ENCODE measurements at regions not wholly inside any gene's neighbourhood (a gene's known extent, or its start where the extent isn't known, plus 50 kb on each side); places are given as distances from the start of the nearest gene placed in this dataset.
"Not testable (repeated sequence)": the region's sequence is repeated elsewhere in the genome, so short reads cannot be mapped to it uniquely, and the experiment has no call there.

DNA sequence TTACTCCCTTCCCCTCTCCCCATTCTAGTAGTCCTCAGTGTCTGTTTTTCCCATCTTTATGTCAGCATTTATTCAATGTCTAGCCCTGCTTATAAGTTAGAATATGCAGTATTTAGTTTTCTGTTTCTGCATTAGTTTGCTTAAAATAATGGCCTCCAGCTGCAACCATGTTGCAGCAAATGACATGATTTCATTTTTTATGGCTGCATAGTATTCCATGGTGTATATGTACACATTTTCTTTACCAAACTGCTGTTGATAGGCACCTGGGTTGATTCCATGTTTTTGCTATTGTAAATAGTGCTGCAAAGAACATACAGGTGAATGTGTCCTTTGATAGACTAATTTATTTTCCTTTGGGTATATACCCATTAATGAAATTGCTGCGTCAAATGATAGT, 267.7 kb downstream of the SRGAP2C start:
- H3K4me3 ChIP-seq (ENCODE audit: low read depth, low read length) = no peak overlapping the region
- TF ChIP-seq, protein P1, sequence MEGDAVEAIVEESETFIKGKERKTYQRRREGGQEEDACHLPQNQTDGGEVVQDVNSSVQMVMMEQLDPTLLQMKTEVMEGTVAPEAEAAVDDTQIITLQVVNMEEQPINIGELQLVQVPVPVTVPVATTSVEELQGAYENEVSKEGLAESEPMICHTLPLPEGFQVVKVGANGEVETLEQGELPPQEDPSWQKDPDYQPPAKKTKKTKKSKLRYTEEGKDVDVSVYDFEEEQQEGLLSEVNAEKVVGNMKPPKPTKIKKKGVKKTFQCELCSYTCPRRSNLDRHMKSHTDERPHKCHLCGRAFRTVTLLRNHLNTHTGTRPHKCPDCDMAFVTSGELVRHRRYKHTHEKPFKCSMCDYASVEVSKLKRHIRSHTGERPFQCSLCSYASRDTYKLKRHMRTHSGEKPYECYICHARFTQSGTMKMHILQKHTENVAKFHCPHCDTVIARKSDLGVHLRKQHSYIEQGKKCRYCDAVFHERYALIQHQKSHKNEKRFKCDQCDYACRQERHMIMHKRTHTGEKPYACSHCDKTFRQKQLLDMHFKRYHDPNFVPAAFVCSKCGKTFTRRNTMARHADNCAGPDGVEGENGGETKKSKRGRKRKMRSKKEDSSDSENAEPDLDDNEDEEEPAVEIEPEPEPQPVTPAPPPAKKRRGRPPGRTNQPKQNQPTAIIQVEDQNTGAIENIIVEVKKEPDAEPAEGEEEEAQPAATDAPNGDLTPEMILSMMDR (IDR thresholded peaks at IDR 0.05; ENCODE audit: insufficient read depth, low read length, poor library complexity, severe bottlenecking) = no peak
- DNase-seq (ENCODE audit: low read depth) = no peak
- no peaks in the 10 kb centered on the region for H3K27me3 ChIP-seq (ENCODE audit: control insufficient read depth, insufficient read depth, low read length)
- H3K36me3 ChIP-seq (ENCODE audit: control insufficient read depth, insufficient read depth, low read length) = no peaks in the 10 kb centered on the region

DNA sequence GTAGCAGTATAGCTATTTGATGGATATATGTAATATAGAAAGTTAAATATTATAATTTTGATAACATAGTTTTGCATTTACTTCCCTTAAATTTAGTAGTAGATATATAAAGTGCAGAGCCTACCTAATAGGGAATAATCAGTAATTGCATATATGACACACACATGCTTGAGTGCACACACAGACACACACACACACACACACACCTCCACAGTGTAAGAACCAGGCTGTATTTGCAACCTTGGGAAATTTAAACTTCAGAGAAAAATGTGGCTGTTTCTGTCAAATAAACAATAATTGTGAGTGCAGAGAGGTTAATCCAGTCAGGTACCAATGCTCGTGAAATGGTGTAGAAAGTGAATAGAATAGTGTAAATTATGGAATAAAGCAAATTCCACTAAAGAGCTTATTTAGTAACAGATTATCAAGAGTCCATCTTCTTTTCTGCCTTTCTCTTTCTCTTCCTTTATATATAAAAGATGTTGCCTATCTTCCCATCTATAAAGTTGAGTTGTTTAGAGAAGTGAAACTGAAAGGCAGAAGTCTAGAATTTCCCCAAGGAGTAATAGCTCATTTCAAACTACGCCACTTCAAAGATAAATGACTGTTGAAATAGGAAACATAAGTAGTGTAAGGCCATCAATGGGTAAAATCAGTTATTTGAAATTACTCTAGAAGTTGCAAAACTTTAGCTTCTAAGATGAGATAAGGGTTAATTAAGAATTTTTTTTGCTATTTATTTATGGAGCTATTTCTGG, 273.7 kb downstream of the SRGAP2C start:
- DNase-seq (ENCODE audit: low read depth) = no peak
- Histone ChIP-seq H3K27me3 (ENCODE audit: control insufficient read depth, insufficient read depth, low read length) (no peaks in the 10 kb centered on the region), H3K4me3 (ENCODE audit: low read depth, low read length) (no peak overlapping the region), H3K36me3 (ENCODE audit: control insufficient read depth, insufficient read depth, low read length) (no peaks in the 10 kb centered on the region)
- TF ChIP-seq, protein P1 (IDR thresholded peaks at IDR 0.05; ENCODE audit: insufficient read depth, low read length, poor library complexity, severe bottlenecking) = no peak

DNA sequence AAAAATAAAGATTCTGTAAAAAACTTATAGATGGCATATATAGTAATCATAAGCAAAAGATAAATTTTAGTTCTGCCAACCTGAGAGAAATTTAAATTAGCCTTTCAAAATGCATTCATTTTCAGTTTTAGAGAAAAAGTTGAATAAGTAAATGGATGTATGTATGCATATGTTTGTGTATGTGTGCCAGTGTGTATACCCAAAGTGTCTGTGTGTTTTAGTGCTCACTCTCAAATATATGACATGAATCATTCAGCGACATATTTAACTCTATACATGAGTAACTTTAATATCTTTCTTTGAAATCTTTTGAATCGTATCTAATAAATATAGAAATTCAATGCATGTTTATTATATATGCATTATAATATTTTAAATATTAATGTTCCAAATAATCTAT, 274.5 kb downstream of the SRGAP2C start:
- Histone ChIP-seq H3K4me3 (ENCODE audit: low read depth, low read length) (no peak overlapping the region), H3K36me3 (ENCODE audit: control insufficient read depth, insufficient read depth, low read length) (no peaks in the 10 kb centered on the region), H3K27me3 (ENCODE audit: control insufficient read depth, insufficient read depth, low read length) (no peaks in the 10 kb centered on the region)
- no peak for DNase-seq (ENCODE audit: low read depth)
- TF ChIP-seq, protein P1 (IDR thresholded peaks at IDR 0.05; ENCODE audit: insufficient read depth, low read length, poor library complexity, severe bottlenecking) = no peak

DNA sequence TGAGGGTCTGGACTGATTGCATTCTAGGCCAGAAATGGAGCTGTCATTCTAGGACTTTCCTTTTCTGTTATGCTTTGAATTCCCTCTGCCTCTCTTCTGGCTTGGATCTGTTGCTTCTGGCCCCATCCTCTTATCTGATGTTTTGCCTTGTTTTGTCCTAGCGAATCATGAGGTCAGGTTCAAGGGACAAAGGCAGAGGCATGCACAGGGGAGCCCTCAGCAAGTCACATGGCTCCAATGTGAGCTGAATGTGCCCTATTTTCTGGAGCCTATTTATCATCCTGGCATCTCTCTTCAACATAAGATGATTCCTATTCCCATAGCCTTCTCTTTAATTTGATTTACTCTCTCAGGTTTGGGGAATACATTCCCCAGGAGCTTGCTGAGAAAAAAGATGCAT, 284.6 kb downstream of the SRGAP2C start:
- DNase-seq (ENCODE audit: low read depth); H3K4me3 ChIP-seq (ENCODE audit: low read depth, low read length); H3K36me3 ChIP-seq (ENCODE audit: control insufficient read depth, insufficient read depth, low read length); H3K27me3 ChIP-seq (ENCODE audit: control insufficient read depth, insufficient read depth, low read length): not testable (repeated sequence)

DNA sequence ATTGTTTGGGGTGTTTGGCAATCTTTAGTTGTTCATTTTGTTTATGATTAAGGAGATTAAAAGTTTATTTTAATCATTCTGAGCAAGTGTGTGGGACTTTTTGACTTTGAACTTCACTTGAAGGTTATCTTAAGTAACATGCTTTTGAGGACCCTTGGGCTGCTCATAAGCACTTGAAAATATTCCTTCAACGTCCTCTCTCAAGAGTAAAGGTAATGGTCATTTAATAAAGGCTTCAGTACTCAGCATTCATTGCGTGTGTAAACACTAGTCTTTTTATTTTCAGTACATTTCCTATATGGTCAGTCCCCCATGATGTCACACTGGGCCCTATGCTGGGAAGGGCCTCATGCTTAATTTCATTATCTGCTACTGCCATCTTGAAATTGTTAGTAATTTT, 285.6 kb downstream of the SRGAP2C start:
- H3K27me3 ChIP-seq (ENCODE audit: control insufficient read depth, insufficient read depth, low read length); H3K36me3 ChIP-seq (ENCODE audit: control insufficient read depth, insufficient read depth, low read length); H3K4me3 ChIP-seq (ENCODE audit: low read depth, low read length); DNase-seq (ENCODE audit: low read depth): not testable (repeated sequence)

DNA sequence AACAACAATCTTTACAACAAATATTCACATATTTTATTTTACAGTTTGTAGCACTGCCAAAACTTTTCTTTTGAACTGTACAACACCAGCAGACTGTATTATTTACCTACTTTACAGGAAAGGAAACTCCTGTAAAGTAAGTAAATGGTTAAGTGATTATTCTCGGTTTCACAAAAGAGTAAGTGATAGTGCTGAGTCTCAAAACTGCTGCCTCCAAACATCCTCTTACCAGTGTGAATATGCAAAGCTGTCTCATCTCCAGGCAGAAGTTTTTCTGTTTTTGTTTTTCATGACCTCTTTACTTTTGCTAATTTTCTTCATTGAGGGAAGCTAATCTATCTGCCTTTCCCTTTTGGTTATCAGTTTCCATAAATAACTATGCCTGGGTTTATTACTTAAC, 286.7 kb downstream of the SRGAP2C start:
- no peaks in the 10 kb centered on the region for H3K27me3 ChIP-seq (ENCODE audit: control insufficient read depth, insufficient read depth, low read length)
- no peaks in the 10 kb centered on the region for H3K36me3 ChIP-seq (ENCODE audit: control insufficient read depth, insufficient read depth, low read length)
- H3K4me3 ChIP-seq (ENCODE audit: low read depth, low read length) = no peak overlapping the region
- DNase-seq (ENCODE audit: low read depth) = no peak
- TF ChIP-seq, protein P1 (IDR thresholded peaks at IDR 0.05; ENCODE audit: insufficient read depth, low read length, poor library complexity, severe bottlenecking) = no peak

DNA sequence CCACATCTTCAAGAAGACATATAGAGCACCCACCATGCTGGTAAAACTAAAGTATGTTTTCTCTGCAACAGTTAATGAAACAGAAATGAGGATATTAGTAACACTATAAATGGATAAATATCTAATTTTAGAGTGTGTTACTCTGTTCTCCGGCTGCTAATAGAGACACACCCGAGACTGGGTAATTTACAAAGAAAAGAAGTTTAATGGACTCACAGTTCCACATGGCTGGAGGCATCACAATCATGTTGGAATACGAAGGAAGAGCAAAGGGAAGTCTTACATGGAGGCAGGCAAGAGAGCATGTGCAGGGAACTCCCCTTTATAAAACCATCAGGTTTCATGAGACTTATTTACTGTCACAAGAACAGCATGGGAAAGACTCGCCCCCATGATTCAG, 287.2 kb downstream of the SRGAP2C start:
- Histone ChIP-seq H3K36me3 (ENCODE audit: control insufficient read depth, insufficient read depth, low read length) (no peaks in the 10 kb centered on the region), H3K27me3 (ENCODE audit: control insufficient read depth, insufficient read depth, low read length) (no peaks in the 10 kb centered on the region), H3K4me3 (ENCODE audit: low read depth, low read length) (no peak overlapping the region)
- TF ChIP-seq, protein P1 (IDR thresholded peaks at IDR 0.05; ENCODE audit: insufficient read depth, low read length, poor library complexity, severe bottlenecking) = no peak
- no peak for DNase-seq (ENCODE audit: low read depth)

All from kidney epithelial cell (primary cell).